Parathyroid adenoma (tissue), 2 donors: ENCODE measurements at regions not wholly inside any gene's neighbourhood (a gene's known extent, or its start where the extent isn't known, plus 50 kb on each side); places are given as distances from the start of the nearest gene placed in this dataset.
"Not testable (repeated sequence)": the region's sequence is repeated elsewhere in the genome, so short reads cannot be mapped to it uniquely, and the experiment has no call there.

Experiments used
- H2AFZ ChIP-seq: fragments of 300-600 bp; sonication (generic); one replicate; pipeline ENCODE4 v1.7.0; 2017; ENCODE audit warnings: antibody characterized with exemption, mild to moderate bottlenecking
- H3K27ac ChIP-seq: fragments of 300-600 bp; sonication (generic); one replicate; pipeline ENCODE4 v1.7.0; 2017
- H3K27me3 ChIP-seq: fragments of 300-600 bp; sonication (generic); one replicate; pipeline ENCODE4 v1.7.0; 2017; ENCODE audit warnings: low read length; ENCODE audit not compliant: control insufficient read depth, insufficient read depth
- H3K36me3 ChIP-seq: fragments of 300-600 bp; sonication (generic); one replicate; pipeline ENCODE4 v1.7.0; 2017; ENCODE audit warnings: low read length; ENCODE audit not compliant: control insufficient read depth, insufficient read depth
- H3K4me1 ChIP-seq: fragments of 300-600 bp; sonication (generic); one replicate; pipeline ENCODE4 v1.7.0; 2017; ENCODE audit warnings: control low read depth
- H3K4me2 ChIP-seq: fragments of 300-600 bp; sonication (generic); one replicate; pipeline ENCODE4 v1.7.0; 2017; ENCODE audit warnings: low read length
- H3K4me3 ChIP-seq: fragments of 300-600 bp; sonication (generic); one replicate; pipeline ENCODE4 v1.7.0; 2017; ENCODE audit warnings: low read depth, low read length
- H3K79me2 ChIP-seq: fragments of 300-600 bp; sonication (generic); one replicate; pipeline ENCODE4 v1.7.0; 2017; ENCODE audit warnings: control low read depth
- H3K9ac ChIP-seq: fragments of 300-600 bp; sonication (generic); one replicate; pipeline ENCODE4 v1.7.0; 2017; ENCODE audit warnings: mild to moderate bottlenecking
- H3K9me3 ChIP-seq: fragments of 300-600 bp; sonication (generic); one replicate; pipeline ENCODE4 v1.7.0; 2017; ENCODE audit warnings: low read length; ENCODE audit not compliant: control insufficient read depth
- donor health status: primary hyperparathyroidism.

- not testable (repeated sequence) for H3K4me3 ChIP-seq, H3K27me3 ChIP-seq, H3K9ac ChIP-seq, H3K4me1 ChIP-seq, H3K9me3 ChIP-seq, H3K79me2 ChIP-seq, H2AFZ ChIP-seq, H3K27ac ChIP-seq, H3K36me3 ChIP-seq, H3K4me2 ChIP-seq
These were observed 341.3 kb upstream of the PLGLB2 start for GRCh38 chr2:87406406-87407175.

GRCh38 chr2:87409601-87410000 lies 338.3 kb upstream of the PLGLB2 start:
- not testable (repeated sequence) for H3K9ac ChIP-seq, H3K27ac ChIP-seq, H2AFZ ChIP-seq, H3K9me3 ChIP-seq, H3K4me1 ChIP-seq, H3K27me3 ChIP-seq, H3K4me2 ChIP-seq, H3K79me2 ChIP-seq, H3K4me3 ChIP-seq, H3K36me3 ChIP-seq

- H3K79me2 ChIP-seq, H3K9me3 ChIP-seq, H3K9ac ChIP-seq, H3K4me1 ChIP-seq, H3K27ac ChIP-seq, H2AFZ ChIP-seq, H3K4me3 ChIP-seq, H3K27me3 ChIP-seq, H3K4me2 ChIP-seq, H3K36me3 ChIP-seq: not testable (repeated sequence)
These were observed 337.5 kb upstream of the PLGLB2 start for GRCh38 chr2:87410371-87410770.

DNA sequence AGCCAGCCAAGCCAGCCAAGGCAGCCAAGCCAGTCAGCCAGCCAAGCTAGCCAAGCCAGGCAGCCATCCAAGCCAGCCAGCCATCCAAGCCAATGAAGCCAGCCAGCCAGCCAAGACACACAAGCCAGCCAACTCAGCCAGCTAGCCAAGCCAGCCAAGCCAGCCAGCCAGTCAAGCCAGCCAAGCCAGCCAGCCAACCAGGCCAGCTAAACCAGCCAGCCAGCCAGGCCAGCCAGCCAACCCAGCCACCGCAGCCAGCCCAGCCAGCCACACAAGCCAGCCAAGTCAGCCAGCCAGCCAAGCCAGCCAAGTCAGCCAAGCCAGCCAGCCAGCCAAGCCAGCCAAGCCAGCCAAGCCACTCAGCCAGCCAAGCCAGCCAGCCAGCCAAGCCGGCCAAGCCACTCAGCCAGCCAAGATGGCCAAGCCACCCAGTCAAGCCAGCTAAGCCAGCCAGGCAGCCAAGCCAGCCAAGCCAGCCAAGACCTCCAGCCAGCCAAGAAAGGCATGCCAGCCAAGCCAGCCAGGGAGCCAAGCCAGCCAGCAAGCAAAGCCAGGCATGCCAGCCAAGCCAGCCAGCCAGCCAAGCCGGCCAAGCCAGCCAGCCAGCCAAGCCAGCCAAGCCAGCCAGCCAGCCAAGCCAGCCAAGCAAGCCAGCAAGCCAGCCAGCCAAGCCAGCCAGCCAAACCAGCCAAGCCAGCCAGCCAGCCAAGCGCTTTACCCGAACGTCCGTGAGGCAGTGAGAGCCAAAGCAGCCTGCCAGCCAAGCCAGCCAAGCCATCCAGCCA lies 335.7 kb upstream of the PLGLB2 start:
- not testable (repeated sequence) for H3K4me3 ChIP-seq, H3K79me2 ChIP-seq, H3K4me2 ChIP-seq, H3K9ac ChIP-seq, H2AFZ ChIP-seq, H3K36me3 ChIP-seq, H3K4me1 ChIP-seq, H3K27me3 ChIP-seq, H3K9me3 ChIP-seq, H3K27ac ChIP-seq

DNA sequence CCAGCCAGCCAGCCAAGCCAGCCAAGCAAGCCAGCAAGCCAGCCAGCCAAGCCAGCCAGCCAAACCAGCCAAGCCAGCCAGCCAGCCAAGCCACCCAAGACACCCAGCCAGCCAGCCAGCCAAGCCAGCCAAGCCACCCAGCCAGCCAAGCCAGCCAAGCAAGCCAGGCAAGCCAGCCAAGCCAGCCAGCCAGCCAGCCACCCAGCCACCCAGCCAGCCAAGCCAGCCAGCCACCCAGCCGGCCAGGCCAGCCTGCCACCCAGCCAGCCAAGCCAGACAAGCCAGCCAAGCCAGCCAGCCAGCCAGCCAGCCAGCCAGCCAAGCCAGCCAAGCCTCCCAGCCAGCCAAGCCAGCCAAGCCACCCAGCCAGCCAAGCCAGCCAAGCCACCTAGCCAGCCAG lies 333.6 kb upstream of the PLGLB2 start:
- H3K36me3 ChIP-seq, H3K27me3 ChIP-seq, H3K9me3 ChIP-seq, H3K79me2 ChIP-seq, H3K4me1 ChIP-seq, H3K27ac ChIP-seq, H3K4me3 ChIP-seq, H2AFZ ChIP-seq, H3K9ac ChIP-seq, H3K4me2 ChIP-seq: not testable (repeated sequence)

- not testable (repeated sequence) for H3K9me3 ChIP-seq, H3K4me2 ChIP-seq, H3K27ac ChIP-seq, H3K79me2 ChIP-seq, H3K4me1 ChIP-seq, H3K4me3 ChIP-seq, H3K36me3 ChIP-seq, H3K27me3 ChIP-seq, H3K9ac ChIP-seq, H2AFZ ChIP-seq
These were observed 332.9 kb upstream of the PLGLB2 start for GRCh38 chr2:87414795-87415570.

DNA sequence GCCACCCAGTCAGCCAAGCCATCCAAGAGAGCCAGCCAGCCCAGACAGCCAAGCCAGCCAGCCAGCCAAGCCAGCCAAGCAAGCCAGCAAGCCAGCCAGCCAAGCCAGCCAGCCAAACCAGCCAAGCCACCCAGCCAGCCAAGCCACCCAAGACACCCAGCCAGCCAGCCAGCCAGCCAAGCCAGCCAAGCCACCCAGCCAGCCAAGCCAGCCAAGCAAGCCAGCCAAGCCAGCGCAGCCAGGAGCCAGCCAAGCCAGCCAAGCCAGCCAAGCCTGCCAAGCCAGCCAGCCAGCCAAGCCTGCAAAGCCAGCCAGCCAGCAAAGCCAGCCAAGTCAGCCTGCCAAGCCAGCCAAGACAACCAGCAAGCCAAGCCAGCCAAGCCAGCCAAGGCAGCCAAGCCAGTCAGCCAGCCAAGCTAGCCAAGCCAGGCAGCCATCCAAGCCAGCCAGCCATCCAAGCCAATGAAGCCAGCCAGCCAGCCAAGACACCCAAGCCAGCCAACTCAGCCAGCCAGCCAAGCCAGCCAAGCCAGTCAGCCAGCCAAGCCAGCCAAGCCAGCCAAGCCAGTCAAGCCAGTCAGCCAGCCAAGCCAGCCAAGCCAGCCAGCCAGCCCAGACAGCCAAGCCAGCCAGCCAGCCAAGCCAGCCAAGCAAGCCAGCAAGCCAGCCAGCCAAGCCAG lies 332.2 kb upstream of the PLGLB2 start:
- H2AFZ ChIP-seq: not testable (repeated sequence)

GRCh38 chr2:87416266-87416592 lies 331.7 kb upstream of the PLGLB2 start:
- H3K79me2 ChIP-seq, H2AFZ ChIP-seq, H3K4me2 ChIP-seq, H3K9ac ChIP-seq, H3K36me3 ChIP-seq, H3K27ac ChIP-seq, H3K9me3 ChIP-seq, H3K4me1 ChIP-seq, H3K4me3 ChIP-seq, H3K27me3 ChIP-seq: not testable (repeated sequence)

More for the DNA sequence above, 332.2 kb upstream of the PLGLB2 start:
- H3K27me3 ChIP-seq, H3K4me2 ChIP-seq, H3K79me2 ChIP-seq, H3K27ac ChIP-seq, H3K4me3 ChIP-seq, H3K4me1 ChIP-seq, H3K9me3 ChIP-seq, H3K9ac ChIP-seq, H3K36me3 ChIP-seq: not testable (repeated sequence)

- not testable (repeated sequence) for H3K9me3 ChIP-seq, H2AFZ ChIP-seq, H3K9ac ChIP-seq, H3K27ac ChIP-seq, H3K4me1 ChIP-seq, H3K4me3 ChIP-seq, H3K27me3 ChIP-seq, H3K4me2 ChIP-seq, H3K79me2 ChIP-seq, H3K36me3 ChIP-seq
These were observed 330.7 kb upstream of the PLGLB2 start for GRCh38 chr2:87417147-87417546.

DNA sequence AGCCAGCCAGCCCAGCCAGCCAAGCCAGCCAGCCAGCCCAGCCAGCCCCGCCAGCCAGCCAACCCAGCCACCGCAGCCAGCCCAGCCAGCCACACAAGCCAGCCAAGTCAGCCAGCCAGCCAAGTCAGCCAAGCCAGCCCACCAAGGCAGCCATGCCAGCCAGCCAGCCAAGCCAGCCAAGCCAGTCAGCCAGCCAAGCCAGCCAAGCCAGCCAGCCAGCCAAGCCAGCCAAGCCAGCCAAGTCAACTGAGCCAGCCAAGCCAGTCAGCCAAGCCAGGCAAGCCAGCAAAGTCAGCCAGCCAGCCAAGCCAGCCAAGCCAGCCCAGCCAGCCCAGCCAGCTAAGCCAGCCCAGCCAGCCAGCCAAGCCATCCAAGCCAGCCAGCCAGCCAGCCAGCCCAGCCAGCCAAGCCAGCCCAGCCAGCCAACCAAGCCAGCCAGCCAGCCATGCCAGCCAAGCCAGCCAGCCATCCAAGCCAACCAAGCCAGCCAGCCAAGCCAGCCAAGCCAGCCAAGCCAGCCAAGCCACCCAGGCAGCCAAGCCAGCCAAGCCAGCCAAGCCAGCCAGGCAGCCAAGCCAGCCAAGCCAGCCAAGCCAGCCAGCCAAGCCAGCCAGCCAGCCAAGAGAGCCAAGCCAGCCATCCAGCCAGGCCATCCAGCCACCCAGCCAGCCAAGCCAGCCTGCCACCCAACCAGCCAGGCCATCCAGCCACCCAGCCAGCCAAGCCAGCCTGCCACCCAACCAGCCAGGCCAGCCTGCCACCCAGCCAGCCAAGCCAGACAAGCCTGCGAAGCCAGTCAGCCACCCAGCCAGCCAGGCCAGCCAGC lies 329.9 kb upstream of the PLGLB2 start:
- H3K4me1 ChIP-seq, H3K4me3 ChIP-seq, H3K9me3 ChIP-seq, H3K27me3 ChIP-seq, H3K79me2 ChIP-seq, H3K36me3 ChIP-seq, H3K4me2 ChIP-seq, H3K27ac ChIP-seq, H2AFZ ChIP-seq, H3K9ac ChIP-seq: not testable (repeated sequence)
